HL-60/S4 treated with retinoic acid at 250 ng/mL for 4 days and 3 days (cell line): ENCODE measurements at regions not wholly inside any gene's neighbourhood (a gene's known extent, or its start where the extent isn't known, plus 50 kb on each side); places are given as distances from the start of the nearest gene placed in this dataset.

ENCODE experiments used
- in situ Hi-C: fragments of 300-500 bp; cut with MboI; formaldehyde crosslinking; loops from 2 replicates; pipeline ENCODE4 v1.7.0; 2022; ENCODE audit warnings: low sequenced_read_pairs

- in situ Hi-C loops: loop anchor here (25.0 kb wide), 1 partner anchor 785 kb away; the partner anchor contains the start of gene CITED2
These were observed 78.0 kb upstream of the NHSL1 start for GRCh38 chr6:138577151-138577915.

DNA sequence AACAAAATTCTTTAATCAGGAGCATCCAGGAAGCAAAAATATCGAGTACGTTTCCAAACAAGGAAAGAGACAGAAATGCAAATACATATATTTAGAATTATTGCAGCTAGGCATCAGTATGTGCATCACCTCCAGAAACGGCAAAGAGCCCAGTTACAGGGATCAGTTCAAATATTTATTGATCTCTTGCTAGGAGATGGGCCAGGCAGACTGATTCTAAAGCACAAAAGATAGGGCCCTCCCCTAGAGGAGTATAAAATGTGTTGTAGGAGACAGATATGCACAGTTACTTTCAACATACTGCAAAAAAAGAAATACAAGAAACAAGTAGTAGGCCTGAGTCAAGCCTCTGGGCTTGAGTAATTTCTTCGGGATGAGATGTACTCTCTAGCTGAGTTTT is 80.7 kb upstream of the NHSL1 start:
- in situ Hi-C loops: loop anchor here (25.0 kb wide), 1 partner anchor 782 kb away; the partner anchor contains the start of gene CITED2

GRCh38 chr6:138580801-138581200 is 81.5 kb upstream of the NHSL1 start:
- in situ Hi-C loops: loop anchor here (25.0 kb wide), 1 partner anchor 782 kb away; the partner anchor contains the start of gene CITED2

GRCh38 chr6:138582573-138582972 is 83.3 kb upstream of the NHSL1 start:
- in situ Hi-C loops: loop anchor here (25.0 kb wide), 1 partner anchor 780 kb away; the partner anchor contains the start of gene CITED2

DNA sequence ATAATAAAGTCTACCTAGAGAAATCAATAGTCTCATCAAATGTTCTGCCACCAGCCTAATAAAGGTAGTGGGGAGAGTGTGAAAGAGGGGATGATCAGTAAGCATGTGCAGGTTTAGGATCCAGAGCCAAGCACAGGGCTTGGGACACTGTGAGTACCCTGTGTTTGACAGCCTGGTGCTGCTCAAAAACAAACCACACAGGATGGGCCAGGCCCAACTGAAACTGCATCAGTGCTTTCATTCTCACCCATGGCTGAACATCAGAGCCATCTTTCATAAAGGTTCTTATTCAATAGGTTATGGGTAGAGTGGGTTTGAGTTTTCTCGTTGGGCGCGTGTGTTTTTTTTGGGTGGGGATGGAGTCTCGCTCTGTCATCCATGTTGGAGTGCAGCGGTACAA is 87.3 kb upstream of the NHSL1 start:
- in situ Hi-C loops: loop anchor here (25.0 kb wide), 1 partner anchor 776 kb away; the partner anchor contains the start of gene CITED2

DNA sequence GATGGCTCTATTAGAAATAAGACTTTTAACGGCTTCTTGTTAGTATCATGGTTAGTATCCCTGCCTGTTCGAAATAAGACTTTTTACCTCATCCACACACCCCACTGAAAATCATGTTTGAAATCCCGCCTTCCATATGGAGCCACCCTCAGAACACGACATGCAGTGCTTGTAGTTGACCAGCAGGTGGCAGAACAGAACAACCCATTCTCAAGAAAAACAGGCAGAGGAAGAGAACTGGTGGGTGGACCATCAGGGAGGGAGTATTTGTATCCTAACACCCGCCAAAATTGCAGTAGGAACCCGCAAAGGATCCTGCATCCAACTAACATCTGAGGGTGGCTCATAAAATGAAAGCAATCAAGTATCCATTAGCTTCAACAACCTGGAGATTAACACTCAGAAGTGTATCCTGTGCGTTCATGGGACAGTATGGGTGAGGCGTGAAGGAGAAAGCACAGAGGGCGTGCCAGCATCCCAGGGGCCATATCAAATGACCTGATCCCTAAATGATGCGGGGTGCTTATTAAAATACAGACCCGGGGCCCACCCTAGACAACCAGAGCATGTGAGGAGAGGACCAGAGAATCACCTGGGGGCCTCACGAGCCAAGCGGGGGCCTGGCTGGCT is 89.6 kb upstream of the NHSL1 start:
- in situ Hi-C loops: loop anchor here (25.0 kb wide), 1 partner anchor 773 kb away; the partner anchor contains the start of gene CITED2

GRCh38 chr6:138590796-138591709 is 91.8 kb upstream of the NHSL1 start:
- in situ Hi-C loops: loop anchor here (5.0 to 25.0 kb wide), 2 partner anchors 181 to 771 kb away; partner anchors contain the start of genes CCDC28A and CITED2

- in situ Hi-C loops: loop anchor here (5.0 to 25.0 kb wide), 2 partner anchors 180 to 770 kb away; partner anchors contain the start of genes CCDC28A and CITED2
These were observed 93.4 kb upstream of the NHSL1 start for GRCh38 chr6:138592749-138593123.

GRCh38 chr6:138593124-138593877 is 94.0 kb upstream of the NHSL1 start:
- in situ Hi-C loops: loop anchor here (5.0 to 25.0 kb wide), 2 partner anchors 179 to 769 kb away; partner anchors contain the start of genes CCDC28A and CITED2

- in situ Hi-C loops: loop anchor here (5.0 to 25.0 kb wide), 2 partner anchors 178 to 768 kb away; partner anchors contain the start of genes CCDC28A and CITED2
These were observed 94.8 kb upstream of the NHSL1 start for GRCh38 chr6:138593909-138594757.

DNA sequence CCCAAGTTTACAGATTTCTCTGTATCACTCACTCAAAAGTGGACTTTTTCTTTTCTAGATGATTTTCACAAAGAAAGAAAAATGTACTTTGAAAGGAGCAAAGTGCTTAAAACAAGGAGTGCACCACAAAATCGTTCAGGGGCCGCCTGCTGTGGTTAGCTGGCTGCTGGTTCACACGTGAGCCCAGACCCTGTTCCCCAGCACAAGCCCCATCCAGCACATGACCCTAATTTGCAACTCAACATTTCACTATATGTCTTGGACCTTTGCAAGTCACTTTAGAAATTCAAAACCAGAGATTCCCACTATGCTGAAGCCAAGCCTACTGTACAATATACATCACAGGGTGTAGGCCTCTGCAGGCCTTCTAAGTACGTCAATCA is 95.5 kb upstream of the NHSL1 start:
- in situ Hi-C loops: loop anchor here (5.0 to 25.0 kb wide), 2 partner anchors 178 to 768 kb away; partner anchors contain the start of genes CCDC28A and CITED2

- in situ Hi-C loops: loop anchor here (25.0 kb wide), 1 partner anchor 766 kb away; the partner anchor contains the start of gene CITED2
These were observed 96.8 kb upstream of the NHSL1 start for GRCh38 chr6:138596126-138596525.

GRCh38 chr6:138596591-138596990 is 97.3 kb upstream of the NHSL1 start:
- in situ Hi-C loops: loop anchor here (25.0 kb wide), 1 partner anchor 766 kb away; the partner anchor contains the start of gene CITED2

DNA sequence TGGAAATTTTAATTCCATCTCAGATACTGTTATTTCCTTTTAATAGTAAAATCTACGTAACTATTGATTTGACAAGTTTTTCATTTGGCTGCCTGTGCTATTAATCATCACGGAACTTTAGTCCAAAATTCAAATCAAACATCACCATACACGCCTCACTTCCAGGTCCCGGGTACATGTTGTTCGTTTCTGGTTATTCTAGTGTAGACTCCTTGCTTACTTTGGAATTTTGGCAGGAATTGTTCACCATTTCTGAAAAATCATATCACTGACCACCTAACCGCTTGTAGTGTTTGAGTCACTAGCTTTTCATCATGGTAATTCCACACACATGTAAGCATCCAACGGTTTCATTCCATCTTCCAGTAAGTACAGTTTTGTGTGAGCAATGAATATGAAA is 98.0 kb upstream of the NHSL1 start:
- in situ Hi-C loops: loop anchor here (25.0 kb wide), 1 partner anchor 765 kb away; the partner anchor contains the start of gene CITED2

GRCh38 chr6:138598562-138599173 is 99.4 kb upstream of the NHSL1 start:
- in situ Hi-C loops: loop anchor here (25.0 kb wide), 1 partner anchor 764 kb away; the partner anchor contains the start of gene CITED2

DNA sequence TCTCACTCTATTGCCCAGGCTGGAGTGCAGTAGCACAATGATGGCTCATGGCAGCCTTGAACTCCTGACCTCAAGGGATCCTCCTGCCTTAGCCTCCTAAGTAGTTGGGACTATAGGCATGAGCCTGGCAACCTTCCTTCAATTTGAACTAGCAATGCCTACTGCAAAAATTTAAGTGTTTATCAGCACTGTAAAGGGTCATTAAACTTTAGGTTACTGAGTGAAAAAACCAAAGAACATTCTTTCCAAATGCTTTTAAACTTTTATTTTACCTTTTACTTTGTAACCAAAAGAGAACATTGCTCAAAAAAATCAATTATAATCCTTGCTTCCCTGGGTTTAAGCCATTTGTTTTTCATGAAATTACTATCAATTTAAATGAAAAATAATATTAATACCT is 101.0 kb upstream of the NHSL1 start:
- in situ Hi-C loops: no loop called here

GRCh38 chr6:138600726-138601125 is 101.4 kb upstream of the NHSL1 start:
- in situ Hi-C loops: no loop called here

GRCh38 chr6:138601128-138601527 is 101.8 kb upstream of the NHSL1 start:
- in situ Hi-C loops: no loop called here
